Heart left ventricle (tissue), 16 donors: ENCODE measurements at regions not wholly inside any gene's neighbourhood (a gene's known extent, or its start where the extent isn't known, plus 50 kb on each side); places are given as distances from the start of the nearest gene placed in this dataset.

ENCODE experiments used
- ATAC-seq, 4 donors: fragments of 200-7000 bp; cut with Tn5 transposase; one replicate each; pipeline ENCODE4 v1.9.1; 2020 to 2022; ENCODE audit warnings: moderate library complexity in 4 of 4, mild to moderate bottlenecking in 3 of 4, moderate number of reproducible peaks in 1 of 4
- DNase-seq, 5 donors: peaks; one replicate each; pipeline ENCODE4 v3.0.0-alpha.2; 2020
- H3K27ac ChIP-seq, 12 donors: fragments of 200-600 bp; sonication (generic) in 4 of 12; one replicate each; pipeline versions ENCODE4 v1.5.0 to v1.8.0; 2016 to 2022; ENCODE audit warnings: mild to moderate bottlenecking in 2 of 12
- H3K27me3 ChIP-seq, 9 donors: fragments of 200-600 bp; sonication (generic) in 2 of 9; one replicate each; pipeline versions ENCODE4 v1.5.1 to v1.8.0; 2016 to 2022; ENCODE audit warnings: mild to moderate bottlenecking in 3 of 9
- H3K36me3 ChIP-seq, 9 donors: fragments of 200-600 bp; sonication (generic) in 2 of 9; one replicate each; pipeline versions ENCODE4 v1.5.0 to v1.8.0; 2018 to 2022; ENCODE audit warnings: mild to moderate bottlenecking in 2 of 9
- H3K4me1 ChIP-seq, 12 donors: fragments of 200-600 bp; sonication (generic) in 4 of 12; one replicate each; pipeline versions ENCODE4 v1.5.0 to v1.8.0; 2016 to 2022; ENCODE audit warnings: mild to moderate bottlenecking in 3 of 12
- H3K4me3 ChIP-seq, 12 donors: fragments of 200-600 bp; sonication (generic) in 4 of 12; one replicate each; pipeline versions ENCODE4 v1.5.0 to v1.8.0; 2017 to 2022; ENCODE audit warnings: mild to moderate bottlenecking in 9 of 12, moderate library complexity in 4 of 12
- H3K9me3 ChIP-seq, 12 donors: fragments of 200-600 bp; sonication (generic) in 4 of 12; one replicate each; pipeline versions ENCODE4 v1.5.0 to v1.8.0; 2016 to 2022; ENCODE audit warnings: mild to moderate bottlenecking in 1 of 12
- POLR2A ChIP-seq, 2 donors: fragments of 450-650 bp; IDR thresholded peaks; one replicate each; pipeline ENCODE4 v1.6.1; 2017; ENCODE audit warnings: antibody characterized with exemption in 2 of 2, mild to moderate bottlenecking in 2 of 2, moderate library complexity in 2 of 2
- WGBS, 4 donors: extraction: QIAGEN DNeasy Blood & Tissue Kit in 2 of 4; methylation state at CpG; one replicate each; pipeline versions ENCODE4 v1.1.5 to v1.1.7; 2013 to 2018; 5-methylcytosine and 5-hydroxymethylcytosine counted together
- intact Hi-C, 10 donors: fragments of 100-400 bp; cut with DNase I; formaldehyde crosslinking; loops; one replicate each; pipeline versions ENCODE4 v1.11.1 to v1.14.2; 2022
- TF ChIP-seq, protein P1 (sequence below), 12 donors: fragments of 200-600 bp; sonication (generic) in 4 of 12; IDR thresholded peaks; one replicate each; pipeline versions ENCODE4 v1.5.0 to v1.8.0; 2018 to 2022; ENCODE audit warnings: antibody characterized with exemption in 12 of 12, mild to moderate bottlenecking in 5 of 12
- donor health status: ischemic (EF 13 %, LVEDD 7.1; RV severe dilation, severe dysfunction).
- donor health status: healthy with polysubstance abuse.
- donor health status: DM: no; HTN: yes; CAD: no.
- donor health status: DM: no; HTN: no; CAD: no.
- donor health status: ischemic (EF 25% LVEDD 6.9; RV normal size, moderate dysfunction).
- donor health status: ischemic (EF 25% LVEDD 5.7; RV mildly dilated, moderate dysfunction).
- donor health status: healthy.
- donor health status: DM: yes; HTN: yes; CAD: no.
- donor health status: ischemic (EF 35%, LVEDD 5.7; RV mildly dilated, moderate dysfunction).
- donor health status: nonischemic (EF 11% LVEDD 7.7; RV severe dilation, severe dysfunction).
- donor health status: DM: yes; HTN: yes; CAD: no.
- donor health status: PGD.
- donor health status: ischemic (EF 29% LVEDD 5.4; RV normal size, mild dysfunction).
- donor health status: nonischemic (EF 23%, LVEDD 6.1; RV moderate dilation, normal function).

- Histone ChIP-seq H3K36me3 (no peaks in the 10 kb centered on the region), H3K4me3 (no peak overlapping the region), H3K4me1 (no peaks in the 10 kb centered on the region), H3K9me3 (peaks cover 0 to 3% (median 0%) of the 10 kb centered on the region in 12 donors), H3K27me3 (no peaks in the 10 kb centered on the region), H3K27ac (no peak overlapping the region)
- no peak for DNase-seq
- intact Hi-C loops = no loop called here
- TF ChIP-seq, protein P1, sequence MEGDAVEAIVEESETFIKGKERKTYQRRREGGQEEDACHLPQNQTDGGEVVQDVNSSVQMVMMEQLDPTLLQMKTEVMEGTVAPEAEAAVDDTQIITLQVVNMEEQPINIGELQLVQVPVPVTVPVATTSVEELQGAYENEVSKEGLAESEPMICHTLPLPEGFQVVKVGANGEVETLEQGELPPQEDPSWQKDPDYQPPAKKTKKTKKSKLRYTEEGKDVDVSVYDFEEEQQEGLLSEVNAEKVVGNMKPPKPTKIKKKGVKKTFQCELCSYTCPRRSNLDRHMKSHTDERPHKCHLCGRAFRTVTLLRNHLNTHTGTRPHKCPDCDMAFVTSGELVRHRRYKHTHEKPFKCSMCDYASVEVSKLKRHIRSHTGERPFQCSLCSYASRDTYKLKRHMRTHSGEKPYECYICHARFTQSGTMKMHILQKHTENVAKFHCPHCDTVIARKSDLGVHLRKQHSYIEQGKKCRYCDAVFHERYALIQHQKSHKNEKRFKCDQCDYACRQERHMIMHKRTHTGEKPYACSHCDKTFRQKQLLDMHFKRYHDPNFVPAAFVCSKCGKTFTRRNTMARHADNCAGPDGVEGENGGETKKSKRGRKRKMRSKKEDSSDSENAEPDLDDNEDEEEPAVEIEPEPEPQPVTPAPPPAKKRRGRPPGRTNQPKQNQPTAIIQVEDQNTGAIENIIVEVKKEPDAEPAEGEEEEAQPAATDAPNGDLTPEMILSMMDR (IDR thresholded peaks at IDR 0.05) = no peak
- TF ChIP-seq POLR2A (IDR thresholded peaks at IDR 0.05) = no peak
- ATAC-seq = no peak
Observed at GRCh38 chr5:99721506-99721905, 792.7 kb upstream of the CHD1 start.

DNA sequence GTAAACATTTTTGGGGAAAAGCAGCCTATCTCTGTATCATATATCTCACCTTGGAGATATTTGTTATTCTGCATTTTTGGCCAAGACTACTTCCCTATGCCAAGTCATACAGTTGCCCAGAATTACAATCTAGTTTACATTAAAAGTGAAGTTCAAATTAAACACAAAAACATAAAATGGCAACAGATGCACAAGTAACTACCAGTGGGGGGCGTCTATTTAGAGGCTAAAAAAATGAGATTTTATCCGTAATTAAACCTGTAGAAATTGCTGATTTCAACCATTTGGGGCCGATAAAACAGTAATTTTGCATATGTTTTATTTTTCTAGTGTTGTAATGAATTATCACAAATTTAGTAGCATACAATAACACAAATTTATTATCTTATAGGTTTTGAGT, 787.1 kb upstream of the CHD1 start:
- Histone ChIP-seq H3K36me3 (no peaks in the 10 kb centered on the region), H3K27ac (no peak overlapping the region), H3K4me3 (no peak overlapping the region), H3K9me3 (peaks cover 0 to 4% (median 0%) of the 10 kb centered on the region in 12 donors), H3K27me3 (no peaks in the 10 kb centered on the region), H3K4me1 (no peaks in the 10 kb centered on the region)
- 75 to 80% (median 78%) methylated on average over 3 of the region's 3 CpGs for WGBS, 4 donors
- ATAC-seq = no peak
- TF ChIP-seq, protein P1 (IDR thresholded peaks at IDR 0.05) = no peak
- TF ChIP-seq POLR2A (IDR thresholded peaks at IDR 0.05) = no peak
- no peak for DNase-seq
- intact Hi-C loops = no loop called here

GRCh38 chr5:99706160-99706559, 777.4 kb upstream of the CHD1 start:
- Histone ChIP-seq H3K9me3 (no peaks in the 10 kb centered on the region), H3K27me3 (no peaks in the 10 kb centered on the region), H3K27ac (no peak overlapping the region), H3K36me3 (no peaks in the 10 kb centered on the region), H3K4me1 (no peaks in the 10 kb centered on the region), H3K4me3 (no peak overlapping the region)
- 87 to 94% (median 91%) methylated on average over 6 to 8 of the region's 8 CpGs for WGBS, 4 donors
- DNase-seq (peak in 1 of 5 donors; percentile 28), ATAC-seq (no peak)
- TF ChIP-seq, protein P1 (IDR thresholded peaks at IDR 0.05) = no peak
- TF ChIP-seq POLR2A (IDR thresholded peaks at IDR 0.05) = no peak
- intact Hi-C loops = no loop called here

DNA sequence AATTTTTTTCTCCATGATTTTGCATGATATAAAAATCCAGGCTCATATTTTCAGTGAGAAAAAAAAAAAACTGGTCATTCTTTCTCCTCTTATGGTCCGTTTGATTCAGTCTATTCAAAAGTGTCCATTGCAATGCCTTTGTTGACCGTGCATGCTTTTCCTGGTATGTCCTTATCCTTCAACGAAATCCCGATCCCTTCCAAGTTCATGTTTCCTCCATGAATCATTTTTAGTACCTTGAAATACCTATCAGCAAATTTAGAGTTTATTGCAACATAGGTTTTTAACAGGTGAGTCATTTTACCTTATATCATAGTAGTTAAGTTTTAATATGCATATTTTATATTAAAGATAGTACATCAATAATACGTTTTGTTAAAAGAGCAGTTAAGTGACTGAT, 773.8 kb upstream of the CHD1 start:
- intact Hi-C loops = no loop called here
- no peak for DNase-seq
- ATAC-seq = no peak
- Histone ChIP-seq H3K4me1 (no peaks in the 10 kb centered on the region), H3K27ac (no peak overlapping the region), H3K27me3 (no peaks in the 10 kb centered on the region), H3K36me3 (no peaks in the 10 kb centered on the region), H3K9me3 (no peaks in the 10 kb centered on the region), H3K4me3 (no peak overlapping the region)
- TF ChIP-seq, protein P1 (IDR thresholded peaks at IDR 0.05) = no peak
- TF ChIP-seq POLR2A (IDR thresholded peaks at IDR 0.05) = no peak
- WGBS, 4 donors = 83 to 89% (median 85%) methylated on average over 5 of the region's 5 CpGs
